Thoracic aorta (tissue), 2 donors: ENCODE measurements at regions not wholly inside any gene's neighbourhood (a gene's known extent, or its start where the extent isn't known, plus 50 kb on each side); places are given as distances from the start of the nearest gene placed in this dataset.

Experiments used
- ATAC-seq: fragments of 150-250 bp; one replicate; pipeline ENCODE4 v1.8.0; 2017; ENCODE audit warnings: low read depth; ENCODE audit not compliant: insufficient number of reproducible peaks, low FRiP score
- DNase-seq: peaks from one replicate; pipeline ENCODE4 v3.0.0-alpha.2; 2020; ENCODE audit warnings: low spot score
- H3K27ac ChIP-seq, 2 donors: fragments of 200-600 bp; sonication (generic); 1 replicate in 1 of 2; 2 replicates in 1 of 2; pipeline ENCODE4 v1.5.1; 2016; ENCODE audit warnings: mild to moderate bottlenecking in 2 of 2, moderate library complexity in 2 of 2
- H3K27me3 ChIP-seq: fragments of 200-600 bp; sonication (generic); replicated peaks from 2 replicates; pipeline ENCODE4 v1.6.0; 2016; ENCODE audit warnings: mild to moderate bottlenecking; ENCODE audit not compliant: insufficient read depth
- H3K36me3 ChIP-seq: fragments of 200-600 bp; sonication (generic); one replicate; pipeline ENCODE4 v1.5.1; 2016
- H3K4me1 ChIP-seq, 2 donors: fragments of 200-600 bp; sonication (generic); 1 replicate in 1 of 2; 2 replicates in 1 of 2; pipeline versions ENCODE4 v1.5.1 to v1.6.0; 2016; ENCODE audit warnings: low read depth in 2 of 2, mild to moderate bottlenecking in 1 of 2; ENCODE audit not compliant: control insufficient read depth in 1 of 2
- H3K4me3 ChIP-seq: fragments of 200-600 bp; sonication (generic); 2 replicates; pipeline ENCODE4 v1.5.1; 2016; ENCODE audit warnings: mild to moderate bottlenecking
- H3K9me3 ChIP-seq: fragments of 200-600 bp; sonication (generic); 2 replicates; pipeline ENCODE4 v1.5.1; 2016
- TF ChIP-seq, protein P1 (sequence below): fragments of 200-600 bp; sonication (generic); IDR thresholded peaks from one replicate; pipeline ENCODE4 v1.5.1; 2019; ENCODE audit warnings: antibody characterized with exemption

DNA sequence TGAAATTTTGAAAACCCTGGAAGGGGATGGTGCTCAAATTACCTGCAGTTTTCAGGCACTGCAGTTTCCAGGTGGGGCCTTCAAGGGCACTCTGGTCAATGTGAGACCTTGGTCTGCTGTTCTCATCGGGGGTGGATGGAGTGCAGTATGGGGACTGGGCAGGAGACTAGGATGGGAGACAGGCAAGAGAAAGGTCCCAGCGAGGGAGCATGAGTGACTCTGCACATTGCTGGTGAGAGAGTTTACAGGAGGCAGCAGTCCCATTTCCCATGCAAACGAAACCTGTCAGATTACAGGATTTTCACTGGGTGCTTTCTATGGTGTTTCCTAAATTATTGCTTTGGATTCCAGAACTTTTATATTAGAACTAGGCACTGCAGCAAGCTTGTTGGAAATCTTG, 73.5 kb upstream of the DTNBP1 start:
- DNase-seq (no peak), ATAC-seq (no peak)
- TF ChIP-seq, protein P1, sequence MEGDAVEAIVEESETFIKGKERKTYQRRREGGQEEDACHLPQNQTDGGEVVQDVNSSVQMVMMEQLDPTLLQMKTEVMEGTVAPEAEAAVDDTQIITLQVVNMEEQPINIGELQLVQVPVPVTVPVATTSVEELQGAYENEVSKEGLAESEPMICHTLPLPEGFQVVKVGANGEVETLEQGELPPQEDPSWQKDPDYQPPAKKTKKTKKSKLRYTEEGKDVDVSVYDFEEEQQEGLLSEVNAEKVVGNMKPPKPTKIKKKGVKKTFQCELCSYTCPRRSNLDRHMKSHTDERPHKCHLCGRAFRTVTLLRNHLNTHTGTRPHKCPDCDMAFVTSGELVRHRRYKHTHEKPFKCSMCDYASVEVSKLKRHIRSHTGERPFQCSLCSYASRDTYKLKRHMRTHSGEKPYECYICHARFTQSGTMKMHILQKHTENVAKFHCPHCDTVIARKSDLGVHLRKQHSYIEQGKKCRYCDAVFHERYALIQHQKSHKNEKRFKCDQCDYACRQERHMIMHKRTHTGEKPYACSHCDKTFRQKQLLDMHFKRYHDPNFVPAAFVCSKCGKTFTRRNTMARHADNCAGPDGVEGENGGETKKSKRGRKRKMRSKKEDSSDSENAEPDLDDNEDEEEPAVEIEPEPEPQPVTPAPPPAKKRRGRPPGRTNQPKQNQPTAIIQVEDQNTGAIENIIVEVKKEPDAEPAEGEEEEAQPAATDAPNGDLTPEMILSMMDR: no peak
- H3K36me3 ChIP-seq: no peaks in the 10 kb centered on the region
- H3K9me3 ChIP-seq: no peaks in the 10 kb centered on the region
- H3K4me1 ChIP-seq: no peaks in the 10 kb centered on the region
- no peak overlapping the region for H3K4me3 ChIP-seq
- no peak overlapping the region for H3K27ac ChIP-seq
- H3K27me3 ChIP-seq: no peaks in the 10 kb centered on the region

DNA sequence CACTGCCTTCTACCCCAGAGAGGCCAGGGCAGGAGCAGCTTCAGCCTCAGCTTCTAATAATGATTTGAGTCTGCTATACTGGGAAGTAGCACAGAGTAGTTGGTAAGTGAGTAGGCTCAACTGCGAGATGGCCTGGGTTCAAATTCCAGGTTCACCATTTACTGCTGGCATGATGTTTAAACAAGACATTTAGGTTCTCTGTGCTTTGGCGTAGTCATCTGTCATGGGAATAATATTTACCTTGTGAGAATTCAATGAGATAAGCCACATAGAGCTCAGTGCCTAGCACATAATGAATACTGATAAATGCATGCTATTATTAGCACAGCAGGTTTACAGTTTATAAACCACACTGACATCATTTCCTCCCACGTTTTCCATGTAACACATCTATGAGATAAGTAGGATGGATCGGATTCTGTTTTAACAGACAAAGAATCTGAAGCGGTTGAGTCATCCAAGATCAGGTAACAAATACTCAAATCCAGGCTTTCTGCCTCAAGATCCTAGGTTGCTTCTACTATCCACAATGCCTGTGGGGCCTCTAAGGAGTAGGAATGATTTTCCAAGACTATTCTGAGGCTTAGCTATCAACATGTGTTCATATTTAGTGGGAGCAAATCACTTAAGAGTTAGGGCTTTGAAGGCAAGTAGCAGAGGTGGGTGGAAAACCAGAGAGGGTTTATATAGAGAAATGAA, 72.9 kb upstream of the DTNBP1 start:
- no peaks in the 10 kb centered on the region for H3K36me3 ChIP-seq
- H3K4me3 ChIP-seq: no peak overlapping the region
- DNase-seq (no peak), ATAC-seq (no peak)
- H3K4me1 ChIP-seq: no peaks in the 10 kb centered on the region
- no peak overlapping the region for H3K27ac ChIP-seq
- H3K9me3 ChIP-seq: no peaks in the 10 kb centered on the region
- H3K27me3 ChIP-seq: no peaks in the 10 kb centered on the region
- TF ChIP-seq, protein P1: no peak

DNA sequence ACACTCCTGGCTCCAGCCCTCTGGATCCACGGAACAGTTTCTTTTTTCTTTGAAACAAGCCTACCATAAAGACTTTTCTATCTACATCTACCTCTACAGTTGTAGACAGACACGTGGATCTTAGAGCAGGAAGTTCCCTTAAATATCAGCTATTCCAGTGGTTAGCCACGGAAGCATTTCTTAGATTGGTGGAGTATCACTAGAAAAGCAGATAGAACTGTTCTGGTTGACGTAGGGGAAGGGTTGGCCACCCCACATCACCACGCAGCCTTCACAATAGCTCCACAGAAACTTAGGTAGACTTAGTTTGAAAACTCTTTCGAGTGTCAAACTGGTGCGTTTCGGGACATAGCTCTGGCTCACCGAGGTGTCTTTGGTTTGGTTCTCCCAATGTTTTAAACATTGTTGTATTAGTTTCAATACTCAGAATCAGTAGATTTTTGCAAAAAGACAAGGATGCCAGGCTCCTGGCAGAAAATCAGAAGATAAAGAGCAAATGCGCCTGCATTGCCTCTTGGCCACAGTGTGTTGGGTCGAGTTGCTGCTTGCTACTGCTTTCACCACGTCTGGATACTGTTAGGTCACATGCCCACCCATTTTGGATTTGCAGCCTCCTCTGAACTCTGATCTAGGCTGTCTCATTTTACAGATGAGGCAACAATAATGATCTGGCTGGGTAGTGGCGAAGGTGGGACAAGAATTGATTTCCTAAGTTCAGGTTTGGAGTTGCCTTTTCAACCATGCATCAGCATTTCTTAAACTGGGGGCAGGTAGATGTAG, 71.5 kb upstream of the DTNBP1 start:
- no peaks in the 10 kb centered on the region for H3K36me3 ChIP-seq
- TF ChIP-seq, protein P1: no peak
- no peaks in the 10 kb centered on the region for H3K27me3 ChIP-seq
- no peaks in the 10 kb centered on the region for H3K4me1 ChIP-seq
- ATAC-seq (no peak), DNase-seq (no peak)
- no peak overlapping the region for H3K4me3 ChIP-seq
- H3K9me3 ChIP-seq: no peaks in the 10 kb centered on the region
- no peak overlapping the region for H3K27ac ChIP-seq

DNA sequence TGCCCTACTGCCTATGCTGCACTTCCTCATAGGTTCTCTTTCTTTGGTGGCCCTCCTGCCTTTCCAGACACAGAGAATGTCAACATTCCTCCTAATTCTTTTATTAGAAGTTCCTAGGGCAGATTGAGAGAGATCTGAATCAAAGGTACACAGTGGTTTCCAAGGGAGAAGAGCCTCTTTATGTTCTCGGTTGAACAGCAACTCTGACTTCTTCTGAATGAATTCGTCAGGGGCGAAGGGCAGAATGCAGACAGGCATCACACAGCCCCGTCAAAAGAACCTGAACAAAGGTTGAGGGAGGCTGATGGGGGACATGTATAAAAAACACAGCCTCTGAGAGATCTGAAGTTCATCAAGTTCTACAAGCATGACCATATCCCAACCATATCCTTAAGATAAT, 68.1 kb upstream of the DTNBP1 start:
- no peak overlapping the region for H3K27ac ChIP-seq
- no peaks in the 10 kb centered on the region for H3K27me3 ChIP-seq
- H3K36me3 ChIP-seq: no peaks in the 10 kb centered on the region
- H3K4me3 ChIP-seq: no peak overlapping the region
- H3K4me1 ChIP-seq: no peaks in the 10 kb centered on the region
- no peak for ATAC-seq
- TF ChIP-seq, protein P1: no peak
- no peaks in the 10 kb centered on the region for H3K9me3 ChIP-seq
- DNase-seq: no peak

DNA sequence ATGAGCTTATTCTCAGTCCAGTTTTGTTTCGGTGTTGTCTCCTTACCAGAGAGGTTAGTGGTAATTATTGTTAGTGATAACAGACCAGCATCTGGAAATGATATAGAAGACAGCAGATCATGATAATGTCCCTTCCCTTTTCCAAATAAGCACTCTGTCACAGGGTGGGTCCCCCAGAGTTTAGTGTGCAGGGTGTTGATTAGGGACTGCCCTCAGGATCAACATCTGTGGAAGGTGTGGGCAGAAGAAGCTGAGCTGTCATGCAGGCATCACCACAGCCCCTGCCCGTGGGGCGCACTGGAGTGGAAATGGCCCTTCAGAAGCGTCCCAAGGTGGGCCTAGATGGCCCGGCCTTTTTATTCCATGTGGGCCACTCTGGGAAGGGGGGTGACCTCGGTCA, 67.6 kb upstream of the DTNBP1 start:
- TF ChIP-seq, protein P1: no peak
- no peak for DNase-seq
- Histone ChIP-seq H3K4me1 (no peaks in the 10 kb centered on the region), H3K4me3 (no peak overlapping the region), H3K27me3 (no peaks in the 10 kb centered on the region), H3K9me3 (no peaks in the 10 kb centered on the region), H3K27ac (no peak overlapping the region), H3K36me3 (no peaks in the 10 kb centered on the region)
- no peak for ATAC-seq
